Urothelium cell line (cell line): ENCODE measurements at regions not wholly inside any gene's neighbourhood (a gene's known extent, or its start where the extent isn't known, plus 50 kb on each side); places are given as distances from the start of the nearest gene placed in this dataset.

Experiments
- DNase-seq: peaks from one replicate; pipeline ENCODE4 v3.0.0; 2011; ENCODE audit warnings: low spot score, mixed read lengths
- FAIRE-seq: peaks from 2 replicates; lab custom pipeline; 2011; peaks lifted over from hg19 to GRCh38; lab: Jason Lieb, UNC

DNA sequence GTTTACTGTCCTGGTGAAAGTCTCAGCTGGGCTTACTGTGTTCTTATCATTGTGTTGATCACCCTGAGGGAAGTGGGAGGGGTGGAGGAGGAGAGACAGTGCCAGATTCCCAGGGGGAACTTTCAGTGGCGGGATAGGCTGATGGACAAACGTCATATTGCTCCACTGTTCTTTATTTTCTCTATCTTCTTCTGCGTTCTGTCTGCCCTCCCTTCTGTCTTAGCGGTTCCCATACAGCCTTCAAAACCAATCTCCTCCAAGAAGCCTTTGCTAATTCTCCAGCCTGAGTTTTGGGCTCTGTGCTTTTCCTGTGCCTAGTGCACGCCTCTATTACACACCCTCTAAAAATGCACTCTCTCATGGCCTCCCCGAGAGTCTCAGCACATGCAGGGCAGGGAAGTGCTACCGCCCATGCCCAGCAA, 448.7 kb upstream of the FAT1 start:
- DNase-seq (no peak), FAIRE-seq (no peak)

DNA sequence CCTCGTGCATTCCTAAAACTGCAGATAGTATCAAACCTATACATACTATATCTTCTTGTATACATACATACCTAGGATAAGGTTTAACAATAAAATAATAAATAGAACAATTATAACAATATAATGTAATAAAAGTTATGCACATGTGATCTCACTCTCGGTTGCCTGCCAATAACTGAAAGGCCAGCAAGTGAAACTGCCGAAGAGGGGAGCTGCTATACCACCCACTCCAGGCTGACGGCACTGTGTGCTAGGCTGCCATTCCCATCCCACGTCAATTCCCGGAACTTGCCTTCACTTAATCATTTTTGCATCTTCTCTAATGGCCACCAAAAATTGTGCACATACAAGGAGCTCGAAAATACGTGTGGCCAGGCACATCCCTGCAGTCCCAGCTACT, 451.1 kb upstream of the FAT1 start:
- DNase-seq (no peak), FAIRE-seq (no peak)

DNA sequence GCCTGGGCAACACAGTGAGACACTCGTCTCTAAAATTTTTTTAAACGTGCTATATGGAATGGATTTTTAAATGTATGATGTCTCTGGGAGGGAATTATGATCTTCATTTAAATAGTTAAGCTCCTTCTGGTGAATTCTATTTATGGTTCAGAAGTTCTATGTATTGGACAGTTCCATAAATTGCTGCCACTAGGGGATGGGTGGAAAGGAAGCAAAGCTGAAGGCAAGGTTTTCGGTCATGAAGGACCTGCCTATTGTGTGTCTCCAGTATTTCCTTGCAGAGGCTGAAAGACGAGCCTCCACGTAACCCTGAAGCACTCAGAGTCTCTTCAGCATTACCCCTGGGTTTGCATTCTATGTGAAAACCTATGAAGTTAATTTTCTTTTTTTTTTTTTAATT, 451.5 kb upstream of the FAT1 start:
- no peak for FAIRE-seq
- no peak for DNase-seq

DNA sequence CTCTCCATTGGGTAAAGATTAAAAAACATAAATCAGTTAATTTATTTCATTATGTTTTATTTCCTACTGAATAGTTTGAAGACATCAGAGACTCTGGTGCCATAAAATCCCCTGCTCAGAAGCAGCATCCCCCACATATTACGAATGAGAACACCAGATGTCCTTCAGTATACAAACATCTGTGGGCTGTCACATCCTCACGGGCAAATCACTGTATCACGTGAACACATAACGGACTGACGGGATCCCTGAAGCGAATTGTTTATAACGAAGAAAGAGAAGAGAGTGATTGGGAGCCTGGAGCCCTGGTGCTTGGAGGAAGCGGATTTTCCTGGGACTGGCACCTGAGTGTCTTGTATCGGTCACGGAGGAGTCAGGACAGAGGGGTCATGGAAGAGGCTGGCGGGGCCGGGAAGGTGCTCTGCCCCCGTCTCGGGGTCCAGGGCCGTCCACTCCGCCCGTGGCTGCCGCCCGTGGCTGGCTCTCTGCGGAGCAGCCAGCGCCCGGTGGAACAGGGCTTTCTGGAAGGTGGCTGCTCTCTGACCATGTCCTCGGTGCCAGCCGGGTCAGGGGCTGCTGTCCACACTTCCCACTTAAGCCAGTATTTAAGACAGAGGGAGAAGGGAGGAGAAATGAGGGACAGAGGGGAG, 452.7 kb upstream of the FAT1 start:
- FAIRE-seq: no peak
- DNase-seq: no peak

DNA sequence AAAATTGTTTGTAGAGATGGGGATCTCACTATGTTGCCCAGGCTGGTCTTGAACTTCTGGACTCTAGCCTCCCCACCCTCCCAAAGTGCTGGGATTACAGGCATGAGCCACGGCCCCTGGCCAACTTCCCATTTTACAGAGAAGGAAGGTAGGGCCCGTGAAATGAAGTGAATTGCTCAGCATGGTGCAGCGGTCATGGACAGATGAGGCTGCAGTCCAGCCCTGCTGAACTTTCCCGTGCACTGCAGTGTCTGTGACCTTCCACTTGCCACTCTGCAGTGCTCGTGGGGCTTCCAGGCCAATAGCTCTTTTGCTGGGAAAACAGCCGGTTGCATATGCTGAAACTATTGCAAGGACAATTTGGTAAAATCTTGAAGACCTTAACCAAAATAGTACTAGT, 454.4 kb upstream of the FAT1 start:
- FAIRE-seq (no peak), DNase-seq (no peak)

DNA sequence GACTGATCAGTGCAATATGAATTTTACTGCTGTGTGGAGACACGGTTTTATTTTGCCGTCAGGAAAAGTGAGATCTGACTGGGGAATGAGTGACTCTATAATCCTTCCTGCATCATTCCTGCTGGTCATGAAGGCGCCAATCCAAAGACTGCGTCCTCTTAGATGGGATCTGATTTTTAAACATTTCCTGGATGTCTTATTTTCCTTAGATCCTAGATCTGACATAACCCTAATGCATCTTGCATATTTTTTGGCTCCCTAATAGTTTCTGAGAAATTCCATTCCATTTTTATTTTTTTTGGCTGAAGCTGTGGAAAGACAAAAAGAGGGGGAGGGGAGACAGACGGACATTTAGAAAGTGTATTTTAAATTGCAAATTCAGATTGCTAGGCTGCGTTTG, 454.9 kb upstream of the FAT1 start:
- DNase-seq (no peak), FAIRE-seq (no peak)

DNA sequence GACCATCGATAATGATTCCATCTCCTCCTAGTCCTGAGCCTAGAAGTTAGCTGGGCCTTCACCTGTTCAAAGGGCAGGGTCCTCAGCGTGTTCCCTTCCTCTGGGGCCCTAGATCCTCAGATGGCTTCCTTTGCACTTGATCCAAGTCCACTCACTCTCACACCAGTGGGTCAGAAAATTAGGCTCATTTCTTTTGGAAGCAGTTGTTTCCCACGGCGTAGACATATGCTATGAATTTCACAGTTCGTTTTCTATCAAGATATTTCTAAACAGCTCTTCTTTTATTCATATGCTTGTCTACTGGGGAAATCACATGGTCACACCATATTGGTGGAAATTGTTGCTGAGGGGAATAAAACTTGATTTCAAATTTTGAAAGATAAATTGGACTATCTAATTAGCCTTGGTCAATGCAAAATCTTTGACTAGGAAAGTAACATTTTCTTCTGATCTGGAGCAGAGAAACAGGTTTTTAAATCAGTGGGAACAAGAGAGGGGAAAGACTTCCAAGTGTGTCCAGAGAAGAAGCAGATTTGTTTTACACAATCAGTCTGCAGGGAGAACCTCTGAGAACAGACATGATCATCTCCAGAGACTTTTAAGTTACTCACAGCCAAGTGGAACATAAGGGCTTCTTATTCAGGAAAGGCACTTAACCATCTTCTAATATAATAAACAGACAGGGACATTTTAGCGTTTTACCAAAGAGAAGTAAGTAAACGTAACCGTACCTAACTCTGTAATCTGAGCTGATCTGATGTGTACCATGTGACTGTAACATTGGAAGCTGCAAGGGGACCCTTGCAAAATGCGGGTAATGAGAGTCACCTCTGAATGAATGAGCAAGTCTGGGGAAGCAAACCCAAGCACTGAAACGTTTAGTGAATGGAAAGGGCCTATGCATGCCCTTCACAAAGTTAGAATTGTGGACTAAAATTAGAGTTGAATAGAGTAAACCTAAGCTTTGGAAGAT, 455.7 kb upstream of the FAT1 start:
- no peak for DNase-seq
- no peak for FAIRE-seq

DNA sequence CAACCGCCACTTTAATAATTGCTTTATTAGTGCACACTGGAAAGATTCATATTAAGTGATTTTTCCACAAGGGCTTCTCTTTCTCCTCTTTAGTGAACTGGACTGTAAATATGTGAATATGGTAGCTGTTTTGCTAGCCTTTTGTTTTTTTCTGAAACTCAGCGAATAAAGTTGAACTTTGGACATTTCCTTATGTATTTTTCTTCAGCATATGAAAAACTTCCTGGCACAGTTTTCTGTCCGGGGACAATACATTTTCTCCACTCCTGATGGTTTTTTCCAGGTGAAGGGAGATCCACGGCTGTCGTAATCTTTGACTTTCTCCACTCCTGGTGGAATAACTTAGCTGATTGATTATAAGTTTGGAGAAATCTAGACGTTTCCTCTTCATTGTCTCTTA, 457.4 kb upstream of the FAT1 start:
- DNase-seq (no peak), FAIRE-seq (no peak)

DNA sequence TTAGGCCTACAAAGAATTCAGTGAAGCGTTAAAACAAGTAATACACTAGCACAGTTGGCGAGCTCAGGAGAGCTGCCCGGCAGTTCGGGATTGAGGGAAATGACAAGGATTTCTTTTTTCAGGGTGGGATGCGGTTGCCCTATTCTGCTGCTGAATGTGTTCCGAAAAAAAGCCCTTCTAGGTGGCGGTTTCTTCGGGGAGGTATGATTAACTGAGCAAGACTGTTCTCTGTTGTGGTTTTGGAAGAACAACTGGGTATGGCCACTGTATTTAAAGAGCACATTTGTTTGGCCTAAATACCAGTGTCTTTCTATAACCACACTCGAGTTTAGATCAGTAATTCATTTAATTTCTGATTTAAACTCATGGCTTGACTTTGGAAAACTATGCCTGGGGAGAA, 459.7 kb upstream of the FAT1 start:
- DNase-seq: peak; percentile 14
- FAIRE-seq: no peak

DNA sequence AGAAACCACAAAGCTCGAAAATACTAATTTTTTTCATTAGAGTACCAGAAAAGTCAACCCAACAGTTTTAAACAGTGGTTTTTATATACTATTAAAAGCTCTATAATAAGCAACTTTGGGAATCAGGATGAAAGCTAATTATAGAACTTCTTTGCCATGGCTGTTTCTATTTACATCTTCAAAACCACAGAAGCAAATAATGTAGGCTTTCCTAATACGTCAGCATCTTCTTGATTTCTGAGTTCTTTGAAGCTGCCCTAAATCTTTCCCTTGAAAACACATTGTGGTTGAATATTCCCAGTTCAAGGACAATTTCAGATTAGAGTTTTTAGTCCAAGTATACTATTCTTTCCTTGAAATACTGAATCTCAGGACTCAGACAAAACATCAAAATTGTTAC, 460.2 kb upstream of the FAT1 start:
- FAIRE-seq (no peak), DNase-seq (no peak)

DNA sequence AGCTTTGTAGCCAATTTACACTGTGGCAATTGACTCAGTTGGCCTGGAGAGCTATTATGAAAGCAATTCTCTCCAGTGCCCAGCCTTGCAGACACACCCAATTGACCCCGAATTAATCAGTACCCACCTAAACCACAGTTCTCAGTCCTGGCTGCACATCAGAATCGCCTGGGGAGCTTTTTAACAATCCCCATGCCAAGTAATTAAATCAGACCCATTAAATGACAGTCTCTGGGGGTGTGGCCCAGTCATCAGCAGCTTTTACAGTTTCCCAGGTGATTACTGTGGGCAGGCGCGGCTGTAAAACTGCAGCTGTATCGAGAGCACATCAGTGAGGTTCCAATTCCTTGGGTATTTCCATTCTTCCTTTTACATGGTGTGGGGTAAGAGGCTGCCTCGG, 460.9 kb upstream of the FAT1 start:
- DNase-seq (no peak), FAIRE-seq (no peak)

DNA sequence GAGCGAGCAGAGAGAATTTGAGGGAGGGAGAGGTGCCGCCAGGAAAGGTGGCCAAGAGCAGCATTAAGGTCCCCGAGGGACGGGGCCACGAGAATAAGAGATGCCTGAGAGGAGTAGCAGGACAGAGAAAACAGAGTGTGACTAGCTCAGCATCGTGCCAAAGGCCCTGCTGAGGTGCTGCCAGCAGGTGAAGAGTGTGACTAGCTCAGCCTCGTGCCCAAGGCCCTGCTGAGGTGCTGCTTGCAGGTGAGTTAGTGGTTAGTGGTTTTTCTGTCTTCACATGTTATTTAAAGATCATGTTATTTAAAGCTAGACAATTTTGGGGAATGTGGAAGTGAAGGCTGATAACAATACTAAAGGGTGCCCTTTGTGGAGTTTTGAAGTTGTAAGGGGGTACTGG, 464.5 kb upstream of the FAT1 start:
- DNase-seq (no peak), FAIRE-seq (no peak)

DNA sequence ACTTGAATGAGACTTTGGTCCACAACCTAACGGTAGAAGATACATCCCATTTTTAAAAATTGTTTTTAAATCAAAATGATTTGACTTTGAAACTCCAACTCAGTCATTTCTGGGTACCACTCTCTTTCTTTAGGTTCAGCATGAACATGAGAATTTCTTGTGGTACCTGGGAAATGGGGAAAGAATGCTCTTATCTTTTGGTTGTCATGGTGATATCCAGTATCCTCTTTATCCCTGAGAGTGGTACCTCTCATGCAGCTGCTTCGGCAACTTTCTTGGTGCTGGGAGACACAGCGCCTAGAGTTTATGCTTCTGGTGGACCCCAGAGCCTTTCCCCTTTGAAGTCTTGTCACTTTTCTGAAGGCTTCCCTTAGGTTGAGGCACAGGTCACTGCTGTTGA, 465.1 kb upstream of the FAT1 start:
- FAIRE-seq: no peak
- DNase-seq: no peak

DNA sequence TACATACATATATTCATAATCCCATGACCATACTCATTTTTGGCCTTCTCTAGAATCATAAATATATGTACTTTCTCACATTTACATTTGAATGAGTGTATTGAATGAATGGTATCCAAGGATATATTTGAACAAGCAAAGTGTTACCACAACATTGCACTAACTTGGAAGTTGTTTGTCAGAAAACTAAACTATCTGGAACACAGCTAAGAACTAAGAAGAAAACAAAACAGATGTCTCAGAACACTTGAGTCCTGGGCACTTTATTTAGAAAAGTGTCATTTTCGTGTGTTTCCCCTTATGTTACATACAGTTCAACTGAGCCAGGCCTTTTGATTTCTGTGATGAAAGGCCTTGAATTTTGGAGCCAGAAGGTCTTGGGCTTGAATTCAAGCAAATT, 466.7 kb upstream of the FAT1 start:
- no peak for FAIRE-seq
- DNase-seq: no peak

DNA sequence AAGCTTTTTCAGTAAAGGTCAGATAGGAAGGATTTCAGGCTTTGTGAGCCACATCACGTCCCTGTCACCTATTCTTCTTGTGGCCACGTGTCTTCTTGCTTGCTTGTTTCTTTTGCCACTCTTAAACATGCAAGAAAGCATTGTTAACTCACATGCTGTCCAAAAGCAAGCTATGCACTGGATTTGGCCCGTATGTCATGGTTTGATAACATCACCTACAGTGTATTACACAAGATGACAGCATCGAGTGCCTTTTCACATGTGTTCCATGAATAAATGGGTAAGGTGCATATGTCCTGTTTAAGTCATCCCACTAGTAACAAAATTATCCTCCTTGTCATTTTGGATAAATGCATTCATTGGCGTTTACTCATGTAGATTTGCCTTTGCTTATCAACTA, 468.0 kb upstream of the FAT1 start:
- DNase-seq (no peak), FAIRE-seq (no peak)

DNA sequence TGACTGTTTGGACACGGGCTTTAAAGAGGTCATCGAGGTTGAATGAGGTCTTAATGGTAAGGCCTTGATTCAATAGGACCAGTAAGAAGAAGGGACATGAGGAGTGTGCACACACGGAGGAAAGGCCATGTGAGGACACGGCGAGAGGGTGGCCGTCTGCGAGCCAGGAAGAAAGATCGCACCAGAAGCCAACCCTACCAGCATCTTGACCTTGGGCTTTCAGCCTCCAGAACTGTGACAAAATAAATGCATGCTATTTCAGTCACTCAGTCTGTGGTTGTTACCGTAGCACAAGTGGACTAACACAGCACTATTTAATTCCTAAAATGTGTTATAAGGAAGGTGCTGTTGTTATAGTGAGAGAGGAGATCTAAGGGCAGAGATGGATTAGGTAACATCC, 468.6 kb upstream of the FAT1 start:
- no peak for DNase-seq
- FAIRE-seq: no peak

DNA sequence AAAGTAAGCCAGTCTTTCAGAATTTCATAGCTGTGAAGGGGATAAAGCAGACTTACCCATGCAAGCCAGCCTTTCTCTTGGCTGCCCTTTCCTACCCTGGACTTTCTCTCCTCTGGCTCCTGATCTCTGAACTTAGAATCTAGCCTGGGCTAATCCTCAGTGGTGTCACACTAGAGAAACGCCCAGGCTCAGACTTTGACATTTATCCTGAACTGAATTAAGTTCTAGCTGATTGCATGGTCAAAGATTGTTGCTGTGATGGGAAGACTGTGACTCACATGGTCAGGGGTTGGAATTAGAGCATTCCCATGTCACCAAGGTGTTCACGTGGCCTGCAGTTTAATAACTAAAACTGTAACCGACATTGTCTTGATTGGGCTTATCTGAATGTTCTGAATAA, 469.5 kb upstream of the FAT1 start:
- FAIRE-seq: no peak
- no peak for DNase-seq

DNA sequence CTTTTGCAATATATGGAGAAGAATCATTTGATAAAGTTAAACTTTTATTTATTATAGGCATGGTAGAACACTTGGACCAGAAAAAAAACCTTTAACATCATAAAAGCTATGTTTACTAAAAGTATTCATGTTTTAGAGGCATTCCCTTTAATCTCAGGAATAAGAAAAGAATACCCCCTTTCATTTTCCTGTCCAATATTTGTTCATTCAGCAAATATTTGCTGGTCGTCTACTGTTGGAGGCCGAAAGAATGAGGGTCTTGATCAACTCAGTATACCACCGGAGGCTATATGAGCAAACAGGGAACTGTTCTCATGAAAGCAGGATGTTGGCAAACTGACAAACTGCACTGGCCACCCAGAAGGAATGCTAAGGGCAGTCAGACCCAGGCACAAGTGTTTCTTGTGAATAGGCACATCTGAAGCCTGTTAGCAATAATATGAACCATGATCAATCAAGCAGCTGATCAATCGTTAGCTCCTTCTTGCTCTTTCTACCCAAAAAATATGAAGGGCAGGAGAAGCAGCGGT, 480.8 kb upstream of the FAT1 start:
- DNase-seq (no peak), FAIRE-seq (no peak)

DNA sequence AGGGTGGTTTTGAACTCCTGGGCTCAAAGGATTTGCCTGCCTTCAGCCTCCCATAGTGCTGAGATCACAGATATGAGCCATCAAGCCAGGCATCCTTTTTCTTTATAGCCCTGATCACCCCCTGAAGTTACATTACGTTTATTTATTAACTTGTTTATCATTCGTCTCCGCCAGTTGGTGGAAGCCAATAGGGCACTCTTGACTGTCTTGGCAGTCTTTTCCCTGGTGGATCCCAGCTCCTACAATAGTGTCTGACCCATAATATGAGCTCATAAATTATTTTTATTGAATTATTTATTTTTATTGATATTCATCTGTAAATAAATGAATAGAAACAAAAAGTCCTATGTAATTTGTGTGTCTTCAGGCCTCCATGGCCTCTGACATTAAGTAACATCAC, 484.3 kb upstream of the FAT1 start:
- FAIRE-seq: no peak
- no peak for DNase-seq

DNA sequence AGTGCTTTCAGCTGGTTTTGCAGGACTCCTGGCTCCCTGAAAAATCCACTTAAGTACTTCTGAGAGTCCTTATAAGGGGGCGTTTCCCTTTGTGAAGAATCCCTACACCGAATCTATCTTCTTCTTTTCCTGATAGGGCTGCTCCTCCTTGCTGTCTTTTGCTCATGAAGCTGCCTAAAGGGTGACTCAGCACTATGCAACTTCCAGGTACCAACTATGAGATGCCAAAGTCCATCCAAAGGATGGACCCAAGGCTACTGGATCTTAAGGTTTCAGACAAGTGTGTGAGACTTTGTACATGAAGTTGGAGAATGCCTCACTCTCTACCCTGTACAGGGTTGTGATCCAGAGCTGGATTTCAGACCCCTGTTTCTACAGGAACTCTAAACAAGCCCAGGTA, 485.0 kb upstream of the FAT1 start:
- peak; percentile 7 for DNase-seq
- FAIRE-seq: no peak

DNA sequence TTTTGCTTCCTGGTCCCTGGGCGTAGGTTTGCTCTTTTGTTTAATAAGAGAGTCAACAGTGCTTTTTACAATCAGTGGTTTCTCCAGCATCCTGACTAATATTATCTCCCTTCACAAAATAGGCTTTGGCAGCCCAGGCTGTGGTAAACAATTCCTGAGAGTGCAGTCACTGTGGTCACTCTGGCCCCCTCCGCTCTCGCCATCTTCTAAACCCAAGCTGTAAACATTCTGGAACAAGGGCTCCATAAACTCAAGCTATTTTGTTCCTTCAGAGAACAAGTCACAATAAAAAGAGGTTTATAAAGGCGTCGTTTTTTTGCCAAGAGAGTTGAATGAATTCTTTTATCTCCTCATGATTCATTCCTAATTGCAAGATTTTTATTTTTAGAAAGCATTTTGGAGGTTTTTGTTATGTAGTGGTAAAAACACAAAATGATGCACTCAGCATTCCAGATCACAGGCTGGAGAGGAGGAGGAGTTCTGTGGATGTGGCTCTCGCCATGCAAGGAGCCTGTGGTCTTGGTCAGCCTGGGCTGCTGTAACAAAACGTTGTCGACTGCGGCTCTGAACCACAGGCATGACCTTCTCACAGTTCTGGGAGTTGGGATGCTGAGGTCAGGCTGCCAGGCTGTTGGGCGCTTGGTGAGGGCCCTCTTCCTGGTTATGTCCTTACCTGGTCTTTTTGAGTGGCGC, 486.4 kb upstream of the FAT1 start:
- FAIRE-seq: no peak
- peak; percentile 47 for DNase-seq
